Peyer's patch (tissue), 4 donors: ENCODE measurements at regions not wholly inside any gene's neighbourhood (a gene's known extent, or its start where the extent isn't known, plus 50 kb on each side); places are given as distances from the start of the nearest gene placed in this dataset.

Experiments
- DNase-seq, 3 donors: peaks; one replicate each; pipeline ENCODE4 v3.0.0-alpha.2; 2017 to 2019
- H3K27ac ChIP-seq, 4 donors: fragments of 200-600 bp; sonication (generic); one replicate each; pipeline ENCODE4 v1.5.1; 2016 to 2019
- H3K27me3 ChIP-seq, 2 donors: fragments of 200-600 bp; sonication (generic); one replicate each; pipeline ENCODE4 v1.5.1; 2019
- H3K36me3 ChIP-seq, 3 donors: fragments of 200-600 bp; sonication (generic); one replicate each; pipeline ENCODE4 v1.5.1; 2016 to 2019
- H3K4me1 ChIP-seq, 4 donors: fragments of 200-600 bp; sonication (generic); one replicate each; pipeline ENCODE4 v1.5.1; 2016 to 2019
- H3K4me3 ChIP-seq, 4 donors: fragments of 200-600 bp; sonication (generic); 1 replicate in 3 of 4; 2 replicates in 1 of 4; pipeline ENCODE4 v1.5.1; 2016 to 2019; ENCODE audit warnings: mild to moderate bottlenecking in 1 of 4
- H3K9me3 ChIP-seq, 4 donors: fragments of 200-600 bp; sonication (generic); one replicate each; pipeline ENCODE4 v1.5.1; 2016 to 2019; ENCODE audit warnings: mild to moderate bottlenecking in 1 of 4
- CTCF ChIP-seq, 6 experiments: fragments of 450-650 bp in 4 of 6; fragments of 200-600 bp in 2 of 6; sonication (generic) in 1 of 6; IDR thresholded peaks; one replicate each; pipeline ENCODE4 v1.5.1; 2017 to 2019; ENCODE audit warnings: antibody characterized with exemption in 6 of 6, mild to moderate bottlenecking in 3 of 6, moderate library complexity in 1 of 6
- POLR2A ChIP-seq, 2 donors: fragments of 450-650 bp; IDR thresholded peaks; one replicate each; pipeline ENCODE4 v1.5.1; 2017; ENCODE audit warnings: antibody characterized with exemption in 2 of 2, mild to moderate bottlenecking in 2 of 2, moderate library complexity in 2 of 2

DNA sequence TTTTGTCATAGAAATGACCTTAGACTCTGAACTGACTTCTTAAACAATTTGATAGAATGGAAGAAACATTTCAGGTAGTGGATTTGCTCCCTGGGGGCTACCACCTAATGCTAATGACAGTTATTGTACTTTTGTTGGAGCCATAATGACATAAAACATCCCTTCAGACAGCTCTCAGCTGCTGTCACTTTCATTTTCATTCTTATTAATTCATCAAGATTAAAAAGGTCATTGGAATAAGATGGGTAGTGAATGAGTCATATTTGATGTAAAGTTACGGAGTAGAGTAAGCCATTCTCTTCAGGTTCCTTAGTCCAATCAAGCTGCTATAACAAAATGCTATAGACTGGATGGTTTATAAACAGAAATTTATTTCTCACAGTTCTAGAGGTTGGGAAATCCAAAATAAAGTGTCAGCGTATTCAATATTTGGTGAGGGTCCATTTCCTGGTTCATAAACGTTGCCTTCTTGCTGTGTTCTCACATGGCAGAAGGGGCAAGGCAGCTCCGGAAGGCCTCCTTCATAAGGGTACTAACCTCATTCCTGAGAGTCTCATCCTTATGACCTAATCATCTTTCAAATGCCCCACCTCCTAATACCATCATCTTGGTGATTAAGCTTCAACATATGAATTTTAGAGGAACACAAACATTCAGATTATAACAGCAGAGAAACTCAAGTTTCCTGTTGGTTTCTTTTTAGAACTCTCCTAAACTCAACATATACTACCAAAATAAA, 268.5 kb downstream of the ARAP2 start:
- H3K36me3 ChIP-seq: no peaks in the 10 kb centered on the region
- DNase-seq: no peak
- no peak overlapping the region for H3K4me3 ChIP-seq
- no peaks in the 10 kb centered on the region for H3K4me1 ChIP-seq
- no peaks in the 10 kb centered on the region for H3K27me3 ChIP-seq
- no peak overlapping the region for H3K27ac ChIP-seq
- TF ChIP-seq CTCF (IDR thresholded peaks at IDR 0.05) (no peak), POLR2A (IDR thresholded peaks at IDR 0.05) (no peak)
- H3K9me3 ChIP-seq: no peaks in the 10 kb centered on the region

DNA sequence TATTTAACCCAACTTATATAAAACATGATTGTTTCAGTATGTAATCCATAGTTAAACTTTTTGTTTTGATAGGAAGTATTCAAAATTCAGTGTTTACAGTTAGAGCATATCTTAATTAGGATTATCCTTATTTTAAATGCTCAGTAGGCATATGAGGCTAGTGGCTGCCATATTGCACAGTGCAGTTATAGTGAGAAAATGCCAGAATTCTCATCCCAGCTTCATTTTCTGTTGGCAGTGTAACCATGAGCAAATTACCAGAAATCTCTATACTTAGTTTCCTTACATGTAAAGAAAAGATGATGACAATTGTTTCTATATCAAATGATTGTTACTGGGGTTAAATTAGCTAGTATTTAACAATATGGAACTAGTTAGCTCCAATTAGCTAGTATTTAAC, 265.8 kb downstream of the ARAP2 start:
- DNase-seq: no peak
- Histone ChIP-seq H3K4me1 (no peaks in the 10 kb centered on the region), H3K9me3 (no peaks in the 10 kb centered on the region), H3K36me3 (no peaks in the 10 kb centered on the region), H3K27ac (no peak overlapping the region), H3K4me3 (no peak overlapping the region), H3K27me3 (no peaks in the 10 kb centered on the region)
- no peak for TF ChIP-seq CTCF (IDR thresholded peaks at IDR 0.05)
- no peak for TF ChIP-seq POLR2A (IDR thresholded peaks at IDR 0.05)

GRCh38 chr4:35982318-35982717, 262.0 kb downstream of the ARAP2 start:
- no peak overlapping the region for H3K27ac ChIP-seq
- no peak for TF ChIP-seq CTCF (IDR thresholded peaks at IDR 0.05)
- no peak for TF ChIP-seq POLR2A (IDR thresholded peaks at IDR 0.05)
- H3K9me3 ChIP-seq: peaks cover 0 to under 1% (median 0%) of the 10 kb centered on the region in 4 donors
- H3K4me1 ChIP-seq: no peaks in the 10 kb centered on the region
- H3K27me3 ChIP-seq: no peaks in the 10 kb centered on the region
- H3K4me3 ChIP-seq: no peak overlapping the region
- DNase-seq: no peak
- no peaks in the 10 kb centered on the region for H3K36me3 ChIP-seq

DNA sequence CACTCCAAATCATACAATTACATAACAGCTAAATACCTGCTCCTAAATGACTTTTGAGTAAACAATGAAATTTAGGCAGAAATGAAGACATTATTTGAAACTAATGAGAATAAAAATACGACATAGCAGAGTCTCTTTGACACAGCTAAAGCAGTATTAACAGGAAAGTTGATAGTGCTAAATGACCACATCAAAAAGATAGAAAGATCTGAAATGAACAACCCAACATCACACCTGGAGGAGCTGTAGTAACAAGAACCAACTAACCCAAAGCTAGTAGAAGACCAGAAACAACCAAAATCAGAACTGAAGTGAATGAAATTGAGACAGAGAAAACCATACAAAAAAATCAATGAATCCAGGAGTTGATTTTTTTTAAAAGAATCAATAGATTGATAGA, 257.8 kb downstream of the ARAP2 start:
- Histone ChIP-seq H3K9me3 (peaks cover 0 to 4% (median 0%) of the 10 kb centered on the region in 4 donors), H3K27me3 (no peaks in the 10 kb centered on the region), H3K27ac (no peak overlapping the region), H3K36me3 (no peaks in the 10 kb centered on the region), H3K4me3 (no peak overlapping the region), H3K4me1 (no peaks in the 10 kb centered on the region)
- DNase-seq: no peak
- TF ChIP-seq POLR2A (IDR thresholded peaks at IDR 0.05): no peak
- no peak for TF ChIP-seq CTCF (IDR thresholded peaks at IDR 0.05)

- no peak for DNase-seq
- no peaks in the 10 kb centered on the region for H3K9me3 ChIP-seq
- H3K36me3 ChIP-seq: no peaks in the 10 kb centered on the region
- no peak overlapping the region for H3K27ac ChIP-seq
- no peak for TF ChIP-seq CTCF (IDR thresholded peaks at IDR 0.05)
- no peak for TF ChIP-seq POLR2A (IDR thresholded peaks at IDR 0.05)
- no peak overlapping the region for H3K4me3 ChIP-seq
- no peaks in the 10 kb centered on the region for H3K4me1 ChIP-seq
- H3K27me3 ChIP-seq: no peaks in the 10 kb centered on the region
Observed at GRCh38 chr4:35993606-35994005, 250.7 kb downstream of the ARAP2 start.
